ENCODE measurements at regions not wholly inside any gene's neighbourhood (a gene's known extent, or its start where the extent isn't known, plus 50 kb on each side); places are given as distances from the start of the nearest gene placed in this dataset.
A peak's percentile ranks its signal among the peaks of the same experiment; 100 is the strongest.
"Not testable (repeated sequence)": the region's sequence is repeated elsewhere in the genome, so short reads cannot be mapped to it uniquely, and the experiment has no call there.

- DNase-seq = peak; percentile 33
Observed at GRCh38 chr4:149987330-149988086, 90.7 kb upstream of the DCLK2 start.

GRCh38 chr4:149988087-149988410 is 90.2 kb upstream of the DCLK2 start:
- no peak for DNase-seq

GRCh38 chr4:149993030-149993429 is 85.2 kb upstream of the DCLK2 start:
- DNase-seq = no peak

- no peak for DNase-seq
Observed at GRCh38 chr4:149995134-149995756, 83.0 kb upstream of the DCLK2 start.

GRCh38 chr4:149997881-149998421 is 80.3 kb upstream of the DCLK2 start:
- no peak for DNase-seq

GRCh38 chr4:149999485-150000074 is 78.7 kb upstream of the DCLK2 start:
- peak; percentile 54 for DNase-seq

GRCh38 chr4:150001815-150002214 is 76.4 kb upstream of the DCLK2 start:
- DNase-seq = no peak

GRCh38 chr4:150002561-150002960 is 75.7 kb upstream of the DCLK2 start:
- no peak for DNase-seq

GRCh38 chr4:150004481-150004880 is 73.8 kb upstream of the DCLK2 start:
- no peak for DNase-seq

GRCh38 chr4:150005537-150005936 is 72.7 kb upstream of the DCLK2 start:
- no peak for DNase-seq

- DNase-seq = no peak
Observed at GRCh38 chr4:150006197-150006596, 72.0 kb upstream of the DCLK2 start.

GRCh38 chr4:150007512-150007911 is 70.7 kb upstream of the DCLK2 start:
- no peak for DNase-seq

- no peak for DNase-seq
Observed at GRCh38 chr4:150008546-150008945, 69.7 kb upstream of the DCLK2 start.

- no peak for DNase-seq
Observed at GRCh38 chr4:150009533-150009932, 68.7 kb upstream of the DCLK2 start.

- peak; percentile 48 for DNase-seq
Observed at GRCh38 chr4:150010525-150011126, 67.6 kb upstream of the DCLK2 start.

- DNase-seq = no peak
Observed at GRCh38 chr4:150012851-150013360, 65.3 kb upstream of the DCLK2 start.

GRCh38 chr4:150015910-150016309 is 62.3 kb upstream of the DCLK2 start:
- DNase-seq = not testable (repeated sequence)

GRCh38 chr4:150016621-150017020 is 61.6 kb upstream of the DCLK2 start:
- not testable (repeated sequence) for DNase-seq

GRCh38 chr4:150018257-150018656 is 60.0 kb upstream of the DCLK2 start:
- no peak for DNase-seq

GRCh38 chr4:150021483-150021882 is 56.8 kb upstream of the DCLK2 start:
- no peak for DNase-seq

- no peak for DNase-seq
Observed at GRCh38 chr4:150023489-150023888, 54.8 kb upstream of the DCLK2 start.

- not testable (repeated sequence) for DNase-seq
Observed at GRCh38 chr4:150026987-150027386, 51.3 kb upstream of the DCLK2 start.

All from right hindlimb (tissue), 1 donor.